Loucy (cell line): ENCODE measurements at regions not wholly inside any gene's neighbourhood (a gene's known extent, or its start where the extent isn't known, plus 50 kb on each side); places are given as distances from the start of the nearest gene placed in this dataset.

Experiments used
- H2AFZ ChIP-seq: fragments of 200-600 bp; sonication (generic); 2 replicates; pipeline ENCODE4 v1.6.0; 2016; ENCODE audit warnings: antibody characterized with exemption, mild to moderate bottlenecking, low read length, moderate library complexity
- H3F3A ChIP-seq: fragments of 200-600 bp; 2 replicates; pipeline ENCODE4 v1.6.0; 2016; ENCODE audit warnings: antibody characterized with exemption, low read depth, mild to moderate bottlenecking
- H3K27me3 ChIP-seq: fragments of 200-600 bp; sonication (generic); 2 replicates; pipeline ENCODE4 v1.6.1; 2014; ENCODE audit warnings: low read length, mild to moderate bottlenecking; ENCODE audit not compliant: insufficient read depth, poor library complexity, severe bottlenecking
- H3K36me3 ChIP-seq: fragments of 200-600 bp; sonication (generic); 2 replicates; pipeline ENCODE4 v1.6.1; 2016; ENCODE audit warnings: low read length; ENCODE audit not compliant: insufficient read depth
- H3K4me1 ChIP-seq: fragments of 200-600 bp; sonication (generic); 2 replicates; pipeline ENCODE4 v1.5.1; 2014; ENCODE audit warnings: low read length, mild to moderate bottlenecking; ENCODE audit not compliant: insufficient read depth, poor library complexity, severe bottlenecking
- H3K4me2 ChIP-seq: fragments of 200-600 bp; sonication (generic); 2 replicates; pipeline ENCODE4 v1.6.0; 2014; ENCODE audit warnings: antibody characterized with exemption, low read length, low read depth, mild to moderate bottlenecking; ENCODE audit not compliant: poor library complexity, severe bottlenecking
- H3K4me3 ChIP-seq: fragments of 200-600 bp; sonication (generic); 2 replicates; pipeline ENCODE4 v1.5.1; 2014; ENCODE audit warnings: low read length, mild to moderate bottlenecking, mixed read lengths; ENCODE audit not compliant: poor library complexity, severe bottlenecking
- H3K79me2 ChIP-seq: fragments of 200-600 bp; sonication (generic); 2 replicates; pipeline ENCODE4 v1.6.1; 2014; ENCODE audit warnings: low read length; ENCODE audit not compliant: insufficient read depth
- H3K9ac ChIP-seq: fragments of 200-600 bp; sonication (generic); 2 replicates; pipeline ENCODE4 v1.6.0; 2014; ENCODE audit warnings: mild to moderate bottlenecking, low read depth, low read length, moderate library complexity; ENCODE audit not compliant: poor library complexity, severe bottlenecking
- H3K9me2 ChIP-seq: fragments of 200-600 bp; sonication (generic); replicated peaks from 2 replicates; pipeline ENCODE4 v1.6.1; 2016; ENCODE audit warnings: low read depth, low read length, mixed read lengths
- H3K9me3 ChIP-seq: fragments of 200-600 bp; sonication (generic); 2 replicates; pipeline ENCODE4 v1.6.1; 2014; ENCODE audit warnings: mild to moderate bottlenecking, antibody characterized with exemption, low read length, low read depth; ENCODE audit not compliant: insufficient read depth
- H4K20me1 ChIP-seq: fragments of 200-600 bp; sonication (generic); 2 replicates; pipeline ENCODE4 v1.6.0; 2014; ENCODE audit warnings: antibody characterized with exemption, low read length, mild to moderate bottlenecking; ENCODE audit not compliant: insufficient read depth, poor library complexity, severe bottlenecking
- EZH2phosphoT487 ChIP-seq: fragments of 200-600 bp; IDR thresholded peaks from 2 replicates; pipeline ENCODE4 v1.6.1; 2018; ENCODE audit warnings: antibody characterized with exemption, mild to moderate bottlenecking, moderate library complexity, borderline replicate concordance
- TF ChIP-seq, protein P1 (sequence below): fragments of 200-600 bp; sonication (generic); conservative IDR thresholded peaks from 2 replicates; pipeline ENCODE4 v1.5.1; 2014; ENCODE audit warnings: mild to moderate bottlenecking, antibody characterized with exemption, low read length

- Histone ChIP-seq H3K9me2 (no peaks in the 10 kb centered on the region), H3F3A (no peaks in the 10 kb centered on the region), H2AFZ (no peak overlapping the region), H3K79me2 (no peaks in the 10 kb centered on the region), H3K4me3 (no peak overlapping the region), H3K36me3 (no peaks in the 10 kb centered on the region), H3K4me1 (no peaks in the 10 kb centered on the region), H4K20me1 (no peaks in the 10 kb centered on the region), H3K27me3 (no peaks in the 10 kb centered on the region), H3K4me2 (no peak overlapping the region), H3K9ac (no peak overlapping the region), H3K9me3 (no peaks in the 10 kb centered on the region)
- TF ChIP-seq EZH2phosphoT487 = no peak
- TF ChIP-seq, protein P1, sequence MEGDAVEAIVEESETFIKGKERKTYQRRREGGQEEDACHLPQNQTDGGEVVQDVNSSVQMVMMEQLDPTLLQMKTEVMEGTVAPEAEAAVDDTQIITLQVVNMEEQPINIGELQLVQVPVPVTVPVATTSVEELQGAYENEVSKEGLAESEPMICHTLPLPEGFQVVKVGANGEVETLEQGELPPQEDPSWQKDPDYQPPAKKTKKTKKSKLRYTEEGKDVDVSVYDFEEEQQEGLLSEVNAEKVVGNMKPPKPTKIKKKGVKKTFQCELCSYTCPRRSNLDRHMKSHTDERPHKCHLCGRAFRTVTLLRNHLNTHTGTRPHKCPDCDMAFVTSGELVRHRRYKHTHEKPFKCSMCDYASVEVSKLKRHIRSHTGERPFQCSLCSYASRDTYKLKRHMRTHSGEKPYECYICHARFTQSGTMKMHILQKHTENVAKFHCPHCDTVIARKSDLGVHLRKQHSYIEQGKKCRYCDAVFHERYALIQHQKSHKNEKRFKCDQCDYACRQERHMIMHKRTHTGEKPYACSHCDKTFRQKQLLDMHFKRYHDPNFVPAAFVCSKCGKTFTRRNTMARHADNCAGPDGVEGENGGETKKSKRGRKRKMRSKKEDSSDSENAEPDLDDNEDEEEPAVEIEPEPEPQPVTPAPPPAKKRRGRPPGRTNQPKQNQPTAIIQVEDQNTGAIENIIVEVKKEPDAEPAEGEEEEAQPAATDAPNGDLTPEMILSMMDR = no peak
Observed at GRCh38 chr10:4266416-4267085, 481.5 kb upstream of the KLF6 start.

DNA sequence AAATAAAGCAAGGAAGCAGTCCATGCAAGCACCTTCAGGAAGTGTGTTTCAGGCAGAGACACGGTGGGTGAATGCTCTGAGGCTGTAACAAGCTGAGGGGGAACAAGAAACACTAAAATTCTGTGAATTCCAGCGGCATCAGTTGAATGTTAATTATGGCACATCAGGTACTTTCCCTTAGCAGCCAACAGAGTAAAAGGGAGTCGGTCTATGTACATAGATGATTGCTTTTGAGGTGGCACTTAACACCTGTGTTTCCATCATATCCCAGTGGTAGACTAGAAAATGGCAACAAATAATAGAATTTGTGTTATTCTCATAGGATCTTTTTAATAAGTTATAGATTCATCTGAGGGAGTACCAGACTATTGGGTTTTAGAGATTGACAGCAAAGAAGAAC is 481.0 kb upstream of the KLF6 start:
- TF ChIP-seq EZH2phosphoT487 = no peak
- TF ChIP-seq, protein P1 = no peak

GRCh38 chr10:4264209-4264865 is 479.3 kb upstream of the KLF6 start:
- Histone ChIP-seq H3K4me3 (no peak overlapping the region), H2AFZ (no peak overlapping the region), H3K9me3 (no peaks in the 10 kb centered on the region), H3K4me2 (no peak overlapping the region), H3K36me3 (no peaks in the 10 kb centered on the region), H3F3A (no peaks in the 10 kb centered on the region), H3K79me2 (no peaks in the 10 kb centered on the region), H3K27me3 (no peaks in the 10 kb centered on the region), H3K9ac (no peak overlapping the region), H3K9me2 (no peaks in the 10 kb centered on the region), H3K4me1 (no peaks in the 10 kb centered on the region), H4K20me1 (no peaks in the 10 kb centered on the region)
- TF ChIP-seq, protein P1 = no peak
- no peak for TF ChIP-seq EZH2phosphoT487

More for the DNA sequence above, 481.0 kb upstream of the KLF6 start:
- H3K27me3 ChIP-seq = no peaks in the 10 kb centered on the region
- H3K79me2 ChIP-seq = no peaks in the 10 kb centered on the region
- H4K20me1 ChIP-seq = no peaks in the 10 kb centered on the region
- H3K9me2 ChIP-seq = no peaks in the 10 kb centered on the region
- H2AFZ ChIP-seq = no peak overlapping the region
- H3K9me3 ChIP-seq = no peaks in the 10 kb centered on the region
- H3K4me3 ChIP-seq = no peak overlapping the region
- no peaks in the 10 kb centered on the region for H3K36me3 ChIP-seq
- H3K4me1 ChIP-seq = no peaks in the 10 kb centered on the region
- no peaks in the 10 kb centered on the region for H3F3A ChIP-seq
- H3K4me2 ChIP-seq = no peak overlapping the region
- H3K9ac ChIP-seq = no peak overlapping the region
